Erythroblast (primary cell): ENCODE measurements at regions not wholly inside any gene's neighbourhood (a gene's known extent, or its start where the extent isn't known, plus 50 kb on each side); places are given as distances from the start of the nearest gene placed in this dataset.

Source experiments
- GATA1 ChIP-seq: IDR thresholded peaks from 2 replicates; pipeline ENCODE4 v1.6.1; 2011; ENCODE audit warnings: low read depth, mild to moderate bottlenecking, control low read depth, low read length, moderate library complexity
- POLR2A ChIP-seq: IDR thresholded peaks from 2 replicates; pipeline ENCODE4 v1.6.1; 2011; ENCODE audit warnings: mild to moderate bottlenecking, low read length

GRCh38 chr4:12595986-12596385 is 888.2 kb downstream of the RAB28 start:
- TF ChIP-seq POLR2A (no peak), GATA1 (no peak)
